ENCODE measurements at regions not wholly inside any gene's neighbourhood (a gene's known extent, or its start where the extent isn't known, plus 50 kb on each side); places are given as distances from the start of the nearest gene placed in this dataset.

DNA sequence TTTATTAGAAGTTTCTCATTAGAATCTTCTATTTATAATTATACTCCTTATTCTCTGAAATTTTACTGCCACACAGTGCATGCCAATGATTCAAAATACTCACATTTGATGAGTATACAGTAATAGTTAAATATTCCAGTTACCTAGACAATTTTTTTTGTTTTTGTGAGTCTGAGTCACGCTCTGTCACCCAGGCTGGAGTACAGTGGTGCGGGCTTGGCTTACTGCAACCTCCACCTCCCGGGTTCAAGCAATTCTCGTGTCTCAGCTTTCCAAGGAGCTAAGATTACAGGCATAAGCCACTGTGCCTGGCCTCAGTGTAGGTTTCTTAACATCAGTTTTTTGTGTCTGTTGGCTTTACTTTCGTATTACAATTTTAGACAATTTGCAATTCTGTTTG is 87.1 kb downstream of the ZNF486 start:
- TF ChIP-seq, protein P1, sequence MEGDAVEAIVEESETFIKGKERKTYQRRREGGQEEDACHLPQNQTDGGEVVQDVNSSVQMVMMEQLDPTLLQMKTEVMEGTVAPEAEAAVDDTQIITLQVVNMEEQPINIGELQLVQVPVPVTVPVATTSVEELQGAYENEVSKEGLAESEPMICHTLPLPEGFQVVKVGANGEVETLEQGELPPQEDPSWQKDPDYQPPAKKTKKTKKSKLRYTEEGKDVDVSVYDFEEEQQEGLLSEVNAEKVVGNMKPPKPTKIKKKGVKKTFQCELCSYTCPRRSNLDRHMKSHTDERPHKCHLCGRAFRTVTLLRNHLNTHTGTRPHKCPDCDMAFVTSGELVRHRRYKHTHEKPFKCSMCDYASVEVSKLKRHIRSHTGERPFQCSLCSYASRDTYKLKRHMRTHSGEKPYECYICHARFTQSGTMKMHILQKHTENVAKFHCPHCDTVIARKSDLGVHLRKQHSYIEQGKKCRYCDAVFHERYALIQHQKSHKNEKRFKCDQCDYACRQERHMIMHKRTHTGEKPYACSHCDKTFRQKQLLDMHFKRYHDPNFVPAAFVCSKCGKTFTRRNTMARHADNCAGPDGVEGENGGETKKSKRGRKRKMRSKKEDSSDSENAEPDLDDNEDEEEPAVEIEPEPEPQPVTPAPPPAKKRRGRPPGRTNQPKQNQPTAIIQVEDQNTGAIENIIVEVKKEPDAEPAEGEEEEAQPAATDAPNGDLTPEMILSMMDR (IDR thresholded peaks at IDR 0.05), result no peak
- ChIA-PET POLR2A (no interaction called here), CTCF (no interaction called here)
- H3K27me3 Mint-ChIP-seq, result peaks cover 4% of the 10 kb centered on the region
- H3K9me3 Mint-ChIP-seq, result no peaks in the 10 kb centered on the region
- DNase-seq (no peak), ATAC-seq (no peak)
- no peaks in the 10 kb centered on the region for H3K36me3 Mint-ChIP-seq (ENCODE audit: low read depth)
- intact Hi-C loops (cut with micrococcal nuclease), result no loop called here
- no peak overlapping the region for H3K4me3 Mint-ChIP-seq
- no peaks in the 10 kb centered on the region for H3K4me1 Mint-ChIP-seq (ENCODE audit: low read depth)
- H3K27ac Mint-ChIP-seq, result no peak overlapping the region

DNA sequence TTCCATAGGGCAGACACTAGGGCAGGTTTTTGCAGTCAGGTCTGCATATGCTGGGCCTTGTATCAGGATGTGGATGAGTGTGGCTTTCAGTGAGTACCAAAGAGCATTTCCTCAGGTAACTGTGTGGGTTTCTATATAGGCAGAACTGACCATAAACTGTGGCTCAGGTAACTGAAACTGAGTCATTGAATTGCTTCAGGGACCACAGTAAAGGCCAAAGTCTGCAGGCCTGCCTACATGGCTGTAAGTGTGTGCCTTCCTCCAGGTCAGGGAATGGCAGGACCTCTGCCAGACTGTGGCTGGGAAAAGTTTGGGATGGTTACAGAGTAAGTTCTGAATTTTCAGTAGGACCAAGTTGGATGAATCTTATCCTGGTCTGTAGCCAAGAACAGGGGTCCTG is 85.6 kb downstream of the ZNF486 start:
- TF ChIP-seq, protein P1 (IDR thresholded peaks at IDR 0.05), result no peak
- Mint-ChIP-seq H3K9me3 (no peaks in the 10 kb centered on the region), H3K4me1 (ENCODE audit: low read depth) (no peaks in the 10 kb centered on the region), H3K27ac (no peak overlapping the region), H3K4me3 (no peak overlapping the region), H3K36me3 (ENCODE audit: low read depth) (no peaks in the 10 kb centered on the region), H3K27me3 (no peaks in the 10 kb centered on the region)
- ChIA-PET CTCF (no interaction called here), POLR2A (no interaction called here)
- no peak for DNase-seq
- no peak for ATAC-seq
- intact Hi-C loops (cut with micrococcal nuclease), result no loop called here

DNA sequence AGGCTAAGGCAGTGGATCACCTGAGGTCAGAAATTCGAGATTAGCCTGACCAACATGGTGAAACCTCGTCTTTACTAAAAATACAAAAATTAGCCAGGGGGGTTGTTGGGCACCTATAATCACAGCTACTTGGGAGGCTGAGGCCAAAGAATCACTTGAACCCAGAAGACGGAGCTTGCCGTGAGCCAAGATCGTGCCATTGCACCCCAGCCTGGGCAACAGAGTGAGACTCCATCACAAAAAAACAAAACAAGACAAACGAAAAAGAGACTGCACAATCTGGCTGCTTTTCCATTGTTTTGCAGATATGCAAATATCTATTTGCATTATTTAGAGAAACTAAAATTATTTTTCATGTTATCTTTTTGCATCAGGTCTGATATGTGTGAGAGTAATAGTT is 83.6 kb downstream of the ZNF486 start:
- H3K9me3 Mint-ChIP-seq, result no peaks in the 10 kb centered on the region
- CTCF ChIA-PET, result no interaction called here
- POLR2A ChIA-PET, result no interaction called here
- H3K36me3 Mint-ChIP-seq (ENCODE audit: low read depth), result no peaks in the 10 kb centered on the region
- H3K4me3 Mint-ChIP-seq, result no peak overlapping the region
- intact Hi-C loops (cut with micrococcal nuclease), result no loop called here
- H3K4me1 Mint-ChIP-seq (ENCODE audit: low read depth), result no peaks in the 10 kb centered on the region
- no peak overlapping the region for H3K27ac Mint-ChIP-seq
- DNase-seq (no peak), ATAC-seq (no peak)
- TF ChIP-seq, protein P1 (IDR thresholded peaks at IDR 0.05), result no peak
- no peaks in the 10 kb centered on the region for H3K27me3 Mint-ChIP-seq

DNA sequence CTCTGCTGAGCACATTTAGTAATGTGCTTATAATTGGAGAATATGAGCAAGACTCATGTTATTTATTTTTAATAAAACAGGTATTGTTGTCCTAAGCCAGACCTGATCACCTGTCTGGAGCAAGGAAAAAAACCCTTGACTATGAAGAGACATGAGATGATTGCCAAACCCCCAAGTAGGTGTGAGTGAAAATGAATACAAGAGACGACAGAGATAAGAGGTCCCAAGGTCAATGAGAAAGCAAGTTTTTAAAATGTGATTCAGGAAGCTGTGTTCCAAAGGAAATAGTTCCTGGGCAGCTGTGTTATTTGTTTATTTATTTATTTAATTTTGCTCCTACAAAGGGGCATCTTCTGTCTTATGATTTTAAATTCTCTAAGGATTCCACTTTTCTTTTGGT is 83.1 kb downstream of the ZNF486 start:
- DNase-seq, result no peak
- Mint-ChIP-seq H3K9me3 (no peaks in the 10 kb centered on the region), H3K27ac (no peak overlapping the region), H3K36me3 (ENCODE audit: low read depth) (no peaks in the 10 kb centered on the region), H3K4me3 (no peak overlapping the region), H3K27me3 (no peaks in the 10 kb centered on the region), H3K4me1 (ENCODE audit: low read depth) (no peaks in the 10 kb centered on the region)
- no peak for ATAC-seq
- intact Hi-C loops (cut with micrococcal nuclease), result no loop called here
- CTCF ChIA-PET, result no interaction called here
- POLR2A ChIA-PET, result no interaction called here
- TF ChIP-seq, protein P1 (IDR thresholded peaks at IDR 0.05), result no peak

Small RNA genes lying in the stretch of these regions (microRNA-seq; reads per million reads assigned to microRNA genes)
- gene MIR1270 (ENCODE audit: borderline microRNAs expressed, borderline replicate concordance), result 14.2 reads per million, percentile 40 among the genes with 10 or more reads in this experiment
